ENCODE measurements at regions not wholly inside any gene's neighbourhood (a gene's known extent, or its start where the extent isn't known, plus 50 kb on each side); places are given as distances from the start of the nearest gene placed in this dataset.
"Not testable (repeated sequence)": the region's sequence is repeated elsewhere in the genome, so short reads cannot be mapped to it uniquely, and the experiment has no call there.

DNA sequence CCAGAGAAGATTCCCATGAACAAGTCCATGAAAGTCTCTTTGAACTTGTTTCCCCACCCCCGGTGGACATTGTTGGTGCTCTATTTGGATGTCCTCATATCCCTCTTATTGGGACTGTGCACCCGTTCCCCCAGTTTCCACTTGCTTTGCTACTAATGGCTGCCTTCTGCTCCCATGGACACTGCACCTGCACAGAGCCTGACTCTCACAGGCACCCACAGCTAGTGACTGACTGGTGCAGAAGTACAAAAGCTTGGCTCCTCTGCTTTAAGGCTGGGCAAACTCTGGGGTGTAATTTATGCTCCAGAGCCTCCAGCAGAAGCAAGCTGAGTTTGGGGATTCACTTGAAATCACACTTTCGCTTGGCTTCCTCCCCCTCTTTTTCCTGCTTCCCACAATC lies 239.9 kb upstream of the BTBD3 start:
- DNase-seq (ENCODE audit: low read depth in 2 of 2) = no peak

GRCh38 chr20:11682285-11682684 lies 235.4 kb upstream of the BTBD3 start:
- no peak for DNase-seq (ENCODE audit: low read depth in 2 of 2)

DNA sequence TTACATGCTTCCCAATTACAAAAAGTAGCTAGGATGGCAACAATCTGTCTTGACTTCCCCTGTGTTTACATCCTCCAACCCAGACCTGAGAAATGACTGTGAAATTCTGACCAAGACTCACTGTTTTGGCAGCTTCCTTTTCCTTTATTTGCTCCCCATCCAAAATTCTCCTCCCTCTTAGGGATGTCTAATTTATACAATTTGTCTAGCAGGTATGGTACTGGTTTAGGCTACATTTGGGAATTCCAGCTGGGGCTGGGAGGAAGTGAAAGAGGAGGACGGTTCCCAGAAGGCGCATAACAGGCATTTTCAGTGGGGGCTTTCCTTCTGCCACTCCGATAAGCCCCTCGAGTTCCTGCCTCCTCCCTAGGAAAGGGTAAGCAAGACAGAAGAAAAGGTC lies 231.5 kb upstream of the BTBD3 start:
- no peak for DNase-seq (ENCODE audit: low read depth in 2 of 2)

DNA sequence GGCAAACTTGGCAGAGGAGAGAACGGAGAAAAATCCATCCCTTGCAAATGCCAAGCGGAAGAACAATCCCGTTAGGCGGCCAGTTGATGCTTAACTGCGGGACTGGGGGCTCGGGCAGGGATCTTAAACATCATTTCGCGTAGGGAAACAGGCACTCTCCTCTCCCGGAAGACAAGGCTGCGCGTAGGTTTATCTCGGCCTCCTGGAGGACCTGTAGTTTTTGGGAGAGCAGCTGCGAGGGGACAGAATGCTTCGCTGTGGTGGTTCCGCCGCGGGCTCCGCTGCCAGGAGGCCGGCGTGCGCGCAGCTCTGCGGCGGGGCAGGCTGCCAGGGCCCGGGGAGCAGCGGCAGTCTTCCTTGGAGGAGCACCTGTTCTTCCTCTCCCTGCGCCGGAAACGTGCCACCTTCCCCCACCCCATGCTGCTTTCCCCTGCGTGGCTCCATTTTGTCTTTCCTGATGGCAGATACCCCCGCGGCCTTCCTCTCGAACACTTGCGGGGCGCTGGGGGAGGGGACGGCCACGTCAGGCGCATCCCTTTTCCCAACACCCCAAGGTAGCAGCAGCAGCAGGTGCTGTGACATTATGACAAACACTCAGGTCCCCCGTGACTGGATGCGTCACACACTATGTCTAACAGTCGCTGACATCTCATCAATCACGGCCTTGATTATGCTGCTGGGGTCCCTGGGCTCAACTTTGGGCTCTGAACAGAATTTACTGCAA lies 230.7 kb upstream of the BTBD3 start:
- DNase-seq (ENCODE audit: low read depth in 2 of 2) = no peak

GRCh38 chr20:11687546-11688292 lies 230.0 kb upstream of the BTBD3 start:
- no peak for DNase-seq (ENCODE audit: low read depth in 2 of 2)

GRCh38 chr20:11689262-11689661 lies 228.4 kb upstream of the BTBD3 start:
- no peak for DNase-seq (ENCODE audit: low read depth in 2 of 2)

DNA sequence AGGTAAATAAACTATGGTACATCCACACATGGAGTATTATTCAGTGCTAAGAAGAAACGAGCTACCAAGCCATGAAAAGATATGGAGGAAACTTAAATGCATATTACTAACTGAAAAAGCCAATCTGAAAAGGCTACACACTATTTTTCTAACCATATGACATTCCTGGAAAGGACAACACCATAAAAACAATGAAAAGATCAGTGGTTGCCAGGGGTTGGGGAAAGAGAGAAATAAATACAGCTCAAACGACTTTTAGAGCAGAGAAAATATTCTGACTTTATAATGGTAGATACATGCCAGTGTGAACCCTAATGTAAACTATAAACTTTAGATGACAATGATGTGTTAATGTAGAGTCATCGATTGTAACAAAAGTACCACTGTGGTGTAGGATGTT lies 225.9 kb upstream of the BTBD3 start:
- DNase-seq (ENCODE audit: low read depth in 2 of 2) = no peak

- no peak for DNase-seq (ENCODE audit: low read depth in 2 of 2)
These were observed 225.1 kb upstream of the BTBD3 start for GRCh38 chr20:11692567-11692966.

DNA sequence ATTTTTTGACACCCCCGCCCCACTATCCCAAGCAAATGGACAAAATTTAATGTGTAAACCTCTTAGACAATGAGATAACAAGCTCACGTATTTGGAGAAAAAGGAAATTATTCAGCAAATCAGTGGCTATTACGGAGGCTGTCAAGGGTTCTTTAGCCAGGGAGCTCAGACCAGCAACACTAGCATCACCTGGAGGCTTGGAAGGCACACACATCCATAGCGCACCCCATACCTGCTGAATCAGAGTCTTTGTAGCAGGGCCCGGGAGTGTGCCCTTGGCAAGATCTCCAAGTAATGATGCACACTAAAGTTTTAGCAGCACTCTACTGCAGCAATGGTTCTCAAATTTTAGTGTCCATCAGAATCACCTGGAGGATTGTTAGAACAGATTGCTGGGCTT lies 223.2 kb upstream of the BTBD3 start:
- DNase-seq (ENCODE audit: low read depth in 2 of 2) = no peak

- no peak for DNase-seq (ENCODE audit: low read depth in 2 of 2)
These were observed 220.6 kb upstream of the BTBD3 start for GRCh38 chr20:11697055-11697454.

- no peak for DNase-seq (ENCODE audit: low read depth in 2 of 2)
These were observed 220.0 kb upstream of the BTBD3 start for GRCh38 chr20:11697646-11698045.

DNA sequence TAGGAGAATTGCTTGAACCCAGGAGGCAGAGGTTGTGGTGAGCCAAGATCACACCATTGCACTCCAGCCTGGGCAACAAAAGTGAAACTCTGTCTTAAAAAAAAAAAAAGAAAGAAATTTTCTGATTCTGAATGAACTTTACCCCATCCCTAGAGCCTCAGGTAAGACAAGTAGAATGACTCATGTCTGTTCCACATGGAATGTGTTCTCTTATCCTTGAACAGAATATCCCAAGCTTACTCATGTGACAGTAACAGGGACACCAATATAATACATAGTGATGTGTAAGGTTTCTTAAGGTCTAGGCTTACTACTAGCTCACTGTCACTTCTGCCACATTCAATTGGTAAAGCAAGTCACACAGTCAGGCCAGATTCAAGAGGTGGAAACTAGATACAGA lies 219.6 kb upstream of the BTBD3 start:
- DNase-seq (ENCODE audit: low read depth in 2 of 2) = no peak

GRCh38 chr20:11700831-11701230 lies 216.9 kb upstream of the BTBD3 start:
- no peak for DNase-seq (ENCODE audit: low read depth in 2 of 2)

GRCh38 chr20:11702721-11703518 lies 214.8 kb upstream of the BTBD3 start:
- DNase-seq (ENCODE audit: low read depth in 2 of 2) = no peak

GRCh38 chr20:11705512-11705911 lies 212.2 kb upstream of the BTBD3 start:
- no peak for DNase-seq (ENCODE audit: low read depth in 2 of 2)

DNA sequence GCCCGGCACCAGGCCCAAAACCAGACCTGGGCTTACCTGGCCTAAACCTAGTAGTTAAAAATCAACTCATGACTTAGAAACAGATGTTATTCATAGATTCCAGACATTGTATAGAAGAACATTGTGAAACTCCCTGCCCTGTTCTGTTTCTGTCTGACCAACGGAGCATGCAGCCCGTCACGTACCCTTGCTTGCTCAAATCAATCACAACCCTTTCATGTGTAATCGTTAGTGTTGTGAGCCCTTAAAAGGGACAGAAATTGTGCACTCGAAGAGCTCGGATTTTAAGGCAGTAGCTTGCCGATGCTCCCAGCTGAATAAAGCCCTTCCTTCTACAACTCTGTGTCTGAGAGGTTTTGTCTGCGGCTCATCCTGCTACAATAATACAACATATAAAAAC lies 209.5 kb upstream of the BTBD3 start:
- DNase-seq (ENCODE audit: low read depth in 2 of 2) = not testable (repeated sequence)

DNA sequence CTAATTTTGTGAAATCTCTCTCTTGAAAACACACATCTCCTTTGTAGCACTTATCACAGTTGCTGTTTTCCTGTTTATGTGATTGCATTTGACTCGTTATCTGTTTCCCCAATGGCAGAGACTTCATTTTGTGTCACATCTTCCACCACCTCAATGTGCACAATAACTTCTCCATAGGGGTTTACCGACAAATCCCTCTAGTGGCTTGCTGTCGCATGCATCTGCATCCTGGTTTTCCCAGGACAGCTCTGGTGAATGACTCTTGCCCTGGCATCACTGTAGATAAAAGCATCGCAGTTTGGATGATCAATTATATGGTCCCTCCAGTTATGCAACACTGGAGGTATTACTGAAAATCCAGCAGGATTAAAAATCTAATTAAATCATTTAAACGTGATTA lies 206.5 kb upstream of the BTBD3 start:
- no peak for DNase-seq (ENCODE audit: low read depth in 2 of 2)

GRCh38 chr20:11712639-11713160 lies 205.0 kb upstream of the BTBD3 start:
- no peak for DNase-seq (ENCODE audit: low read depth in 2 of 2)

GRCh38 chr20:11714886-11715285 lies 202.8 kb upstream of the BTBD3 start:
- no peak for DNase-seq (ENCODE audit: low read depth in 2 of 2)

DNA sequence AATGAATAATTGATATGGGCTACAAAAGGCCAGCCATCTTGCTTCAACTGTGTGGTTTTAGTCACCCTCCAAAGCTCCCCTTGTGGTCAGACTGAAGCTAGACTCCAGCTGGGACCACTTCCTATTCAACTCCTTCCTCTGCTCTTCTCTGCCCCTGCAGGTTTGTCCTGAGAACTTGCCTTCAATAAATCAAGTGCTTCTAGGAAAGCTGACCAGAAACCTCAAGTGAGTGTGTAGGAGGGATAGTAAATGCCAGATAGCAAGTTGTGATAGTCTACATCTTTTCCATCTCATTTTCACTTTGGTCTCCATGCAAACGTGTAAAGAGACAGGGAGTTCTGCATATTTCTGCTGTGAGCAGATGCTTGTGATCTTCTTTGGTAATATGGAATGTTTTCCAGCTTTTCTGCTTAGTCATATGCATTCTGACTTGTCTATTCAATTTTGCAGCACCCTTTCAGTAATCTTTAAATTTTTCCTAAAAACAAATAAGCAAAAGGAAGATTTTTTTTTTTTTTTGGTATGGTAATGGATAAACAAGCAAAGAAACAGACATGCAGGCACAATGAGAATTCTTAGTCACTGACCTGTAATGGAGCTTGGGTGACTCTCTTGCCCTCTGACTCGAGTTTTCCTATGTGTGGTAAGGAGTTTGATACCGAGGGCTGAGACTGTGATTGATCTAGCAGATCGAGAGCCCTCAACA lies 201.3 kb upstream of the BTBD3 start:
- DNase-seq (ENCODE audit: low read depth in 2 of 2) = no peak

DNA sequence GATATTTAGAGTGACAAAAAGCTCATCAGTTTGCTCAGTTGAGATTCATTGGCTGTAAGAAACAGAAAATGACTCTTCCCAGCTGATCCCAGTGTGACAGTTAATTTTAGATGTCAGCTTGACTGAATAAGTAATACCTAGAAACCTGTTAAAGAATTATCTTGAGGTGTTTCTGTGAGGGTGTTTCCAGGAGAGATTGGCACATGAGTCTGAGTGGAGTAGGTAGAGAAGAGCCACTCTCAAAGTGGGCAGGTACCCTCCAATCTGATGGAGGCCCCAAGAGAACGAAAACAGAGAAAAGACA lies 200.8 kb upstream of the BTBD3 start:
- DNase-seq (ENCODE audit: low read depth in 2 of 2) = no peak

DNA sequence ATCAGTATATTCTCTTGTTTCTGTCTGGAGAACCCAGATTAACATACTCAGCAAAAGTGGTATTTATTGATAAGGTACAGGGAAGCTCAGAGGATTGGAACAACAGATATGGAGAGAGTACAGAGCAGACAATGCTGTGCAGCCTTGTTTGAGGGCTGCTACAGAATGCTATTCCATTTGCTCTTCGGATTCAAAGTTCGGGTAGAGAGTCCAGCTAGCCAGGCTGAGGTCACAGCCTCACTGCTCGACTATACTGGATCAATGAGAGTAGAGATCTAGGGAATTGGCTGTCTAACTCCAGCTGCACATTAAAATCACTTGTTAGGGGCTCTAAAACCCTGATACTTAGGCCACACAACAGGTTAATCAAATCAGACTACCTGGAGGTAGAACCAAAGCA lies 200.1 kb upstream of the BTBD3 start:
- no peak for DNase-seq (ENCODE audit: low read depth in 2 of 2)
